Activated T-helper 1 cell treated with anti-CD3 and anti-CD28 coated beads, Interleukin-12 subunit alpha, Interleukin-12 subunit beta, Interleukin-2, Interleukin-4 antibody, amounts not matched to agents 30 ng/mL and 10 ng/mL and 1 ng/mL, durations not matched to agents 14 hours and 24 hours and 36 hours (primary cell): ENCODE measurements at regions not wholly inside any gene's neighbourhood (a gene's known extent, or its start where the extent isn't known, plus 50 kb on each side); places are given as distances from the start of the nearest gene placed in this dataset.
"Not testable (repeated sequence)": the region's sequence is repeated elsewhere in the genome, so short reads cannot be mapped to it uniquely, and the experiment has no call there.

Experiments used
- DNase-seq: peaks from one replicate; pipeline ENCODE4 v3.0.0; 2021; ENCODE audit warnings: low spot score
- H3K27ac Mint-ChIP-seq: one replicate; pipeline ENCODE4 v1.8.0; 2021; ENCODE audit warnings: mild to moderate bottlenecking, mixed read lengths
- H3K27me3 Mint-ChIP-seq: one replicate; pipeline ENCODE4 v1.8.0; 2022; ENCODE audit warnings: mild to moderate bottlenecking, moderate library complexity, mixed read lengths; ENCODE audit not compliant: insufficient read depth
- H3K36me3 Mint-ChIP-seq: one replicate; pipeline ENCODE4 v1.8.0; 2021; ENCODE audit warnings: low read depth, mixed read lengths
- H3K4me1 Mint-ChIP-seq: one replicate; pipeline ENCODE4 v1.8.0; 2021; ENCODE audit warnings: low read depth, mixed read lengths
- H3K4me3 Mint-ChIP-seq: one replicate; pipeline ENCODE4 v1.8.0; 2021; ENCODE audit warnings: mild to moderate bottlenecking, moderate library complexity, mixed read lengths
- H3K9me3 Mint-ChIP-seq: one replicate; pipeline ENCODE4 v1.8.0; 2021; ENCODE audit warnings: mixed read lengths
- intact Hi-C: fragments of 100-400 bp; cut with micrococcal nuclease; formaldehyde crosslinking; loops from one replicate; pipeline ENCODE4 v1.15.1; 2024

GRCh38 chr18:1805521-1805920 lies 765.8 kb downstream of the METTL4 start:
- DNase-seq, result no peak
- Mint-ChIP-seq H3K4me3 (no peak overlapping the region), H3K27me3 (peaks cover 3% of the 10 kb centered on the region), H3K27ac (no peak overlapping the region), H3K36me3 (no peaks in the 10 kb centered on the region), H3K9me3 (no peaks in the 10 kb centered on the region), H3K4me1 (no peaks in the 10 kb centered on the region)
- intact Hi-C loops, result no loop called here

GRCh38 chr18:1806884-1807615 lies 764.3 kb downstream of the METTL4 start:
- Mint-ChIP-seq H3K27ac (no peak overlapping the region), H3K27me3 (peaks cover 3% of the 10 kb centered on the region), H3K4me3 (no peak overlapping the region), H3K36me3 (no peaks in the 10 kb centered on the region), H3K9me3 (peaks cover 4% of the 10 kb centered on the region), H3K4me1 (no peaks in the 10 kb centered on the region)
- intact Hi-C loops, result no loop called here
- no peak for DNase-seq

- Mint-ChIP-seq H3K4me3 (no peak overlapping the region), H3K36me3 (no peaks in the 10 kb centered on the region), H3K4me1 (no peaks in the 10 kb centered on the region), H3K27ac (no peak overlapping the region), H3K9me3 (peaks cover 4% of the 10 kb centered on the region), H3K27me3 (no peaks in the 10 kb centered on the region)
- DNase-seq, result no peak
- intact Hi-C loops, result no loop called here
Measured at GRCh38 chr18:1811282-1811681, 760.0 kb downstream of the METTL4 start.

- Mint-ChIP-seq H3K27me3 (no peaks in the 10 kb centered on the region), H3K4me3 (no peak overlapping the region), H3K27ac (no peak overlapping the region), H3K4me1 (no peaks in the 10 kb centered on the region), H3K36me3 (no peaks in the 10 kb centered on the region), H3K9me3 (no peaks in the 10 kb centered on the region)
- no peak for DNase-seq
- intact Hi-C loops, result no loop called here
Measured at GRCh38 chr18:1825296-1825695, 746.0 kb downstream of the METTL4 start.

DNA sequence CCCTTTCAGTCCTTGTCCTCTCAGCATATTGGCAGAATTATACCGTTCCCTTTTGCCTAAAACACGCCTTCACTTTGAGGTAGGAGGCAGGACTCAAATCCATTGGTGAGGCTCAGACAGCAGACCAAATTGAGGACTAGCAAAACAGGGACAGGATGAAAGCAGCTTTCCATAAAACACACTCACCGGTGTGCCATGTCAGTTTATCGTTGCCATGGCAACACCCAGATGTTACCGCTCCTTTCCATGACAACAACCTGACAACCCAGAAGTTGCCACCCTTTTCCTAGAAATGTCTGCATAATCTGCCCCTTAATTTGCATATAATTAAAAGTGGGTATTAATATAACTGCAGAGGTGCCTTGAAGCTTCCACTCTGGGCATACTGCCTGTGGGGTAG lies 730.4 kb downstream of the METTL4 start:
- Mint-ChIP-seq H3K4me1 (no peaks in the 10 kb centered on the region), H3K4me3 (no peak overlapping the region), H3K36me3 (no peaks in the 10 kb centered on the region), H3K27me3 (no peaks in the 10 kb centered on the region), H3K9me3 (no peaks in the 10 kb centered on the region), H3K27ac (no peak overlapping the region)
- no peak for DNase-seq
- intact Hi-C loops, result no loop called here

GRCh38 chr18:1846640-1847039 lies 724.7 kb downstream of the METTL4 start:
- no peaks in the 10 kb centered on the region for H3K27me3 Mint-ChIP-seq
- no peaks in the 10 kb centered on the region for H3K36me3 Mint-ChIP-seq
- H3K27ac Mint-ChIP-seq, result no peak overlapping the region
- H3K4me1 Mint-ChIP-seq, result peaks cover 4% of the 10 kb centered on the region
- DNase-seq, result no peak
- intact Hi-C loops, result no loop called here
- H3K9me3 Mint-ChIP-seq, result no peaks in the 10 kb centered on the region
- no peak overlapping the region for H3K4me3 Mint-ChIP-seq

DNA sequence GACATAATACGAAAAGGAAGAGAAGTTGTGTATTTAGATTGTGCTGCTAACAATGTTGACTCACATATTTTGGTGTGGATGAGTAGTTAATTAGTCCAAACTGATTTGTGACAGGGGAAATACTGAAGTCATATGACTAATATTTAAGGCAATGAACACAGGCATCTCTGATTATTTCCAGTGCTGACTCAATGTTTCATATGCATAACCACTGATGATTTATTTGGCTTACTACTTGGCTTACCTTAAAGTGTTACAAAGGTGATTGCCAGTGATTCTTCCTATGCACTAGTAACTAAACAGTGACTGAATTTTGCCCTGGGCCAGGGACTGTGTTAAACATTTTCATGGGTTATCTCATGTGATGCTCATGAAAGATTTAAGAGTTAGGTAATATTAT lies 722.6 kb downstream of the METTL4 start:
- H3K27ac Mint-ChIP-seq, result no peak overlapping the region
- peaks cover 4% of the 10 kb centered on the region for H3K4me1 Mint-ChIP-seq
- no peak for DNase-seq
- H3K27me3 Mint-ChIP-seq, result no peaks in the 10 kb centered on the region
- no peaks in the 10 kb centered on the region for H3K36me3 Mint-ChIP-seq
- no peaks in the 10 kb centered on the region for H3K9me3 Mint-ChIP-seq
- no peak overlapping the region for H3K4me3 Mint-ChIP-seq
- intact Hi-C loops, result no loop called here

DNA sequence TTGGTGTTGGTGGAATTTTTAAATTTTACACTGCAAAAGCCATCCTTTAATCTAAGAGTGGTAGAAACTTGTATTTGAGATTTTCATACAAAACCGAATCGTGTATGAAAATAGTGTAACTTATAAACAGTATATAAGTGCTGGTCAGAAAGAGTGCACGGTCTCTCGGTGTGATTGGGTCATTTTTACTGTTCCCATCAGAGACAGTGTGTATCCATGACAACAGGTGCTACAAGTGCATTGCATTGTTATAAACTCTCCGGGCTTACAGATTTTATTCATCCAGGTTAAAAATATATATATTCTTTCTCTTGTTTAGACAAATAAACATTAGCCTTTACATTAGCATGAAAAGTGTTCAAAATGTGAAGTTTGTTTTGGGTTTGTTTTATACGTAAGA lies 721.9 kb downstream of the METTL4 start:
- intact Hi-C loops, result no loop called here
- Mint-ChIP-seq H3K27ac (no peak overlapping the region), H3K36me3 (no peaks in the 10 kb centered on the region), H3K27me3 (no peaks in the 10 kb centered on the region), H3K9me3 (no peaks in the 10 kb centered on the region), H3K4me1 (peaks cover 4% of the 10 kb centered on the region), H3K4me3 (no peak overlapping the region)
- no peak for DNase-seq

DNA sequence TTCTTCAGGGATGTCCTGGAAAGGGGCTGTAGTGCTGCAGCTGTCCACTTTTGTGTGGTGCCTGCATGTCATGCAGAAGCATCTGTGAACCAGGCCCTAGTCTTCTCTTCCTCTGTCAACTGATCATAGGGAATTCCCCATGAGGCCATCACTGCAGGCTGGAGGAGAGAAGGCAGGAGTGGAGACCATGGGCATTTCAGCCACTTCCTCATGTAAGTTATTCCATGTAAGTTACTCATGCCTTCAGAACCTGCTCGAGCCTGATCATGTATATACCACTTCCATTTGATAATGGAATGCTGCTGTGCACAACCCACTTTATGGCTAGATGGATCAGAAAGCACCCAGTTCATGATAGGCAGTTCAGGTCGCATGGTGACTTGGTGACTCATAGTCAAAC lies 714.0 kb downstream of the METTL4 start:
- H3K4me3 Mint-ChIP-seq, DNase-seq, H3K9me3 Mint-ChIP-seq, H3K27ac Mint-ChIP-seq, H3K4me1 Mint-ChIP-seq, intact Hi-C loops, H3K27me3 Mint-ChIP-seq, H3K36me3 Mint-ChIP-seq: not testable (repeated sequence)

GRCh38 chr18:1861473-1861872 lies 709.8 kb downstream of the METTL4 start:
- Mint-ChIP-seq H3K4me1 (no peaks in the 10 kb centered on the region), H3K4me3 (no peak overlapping the region), H3K9me3 (no peaks in the 10 kb centered on the region), H3K36me3 (no peaks in the 10 kb centered on the region), H3K27me3 (peaks cover 1% of the 10 kb centered on the region), H3K27ac (no peak overlapping the region)
- no peak for DNase-seq
- intact Hi-C loops, result no loop called here

DNA sequence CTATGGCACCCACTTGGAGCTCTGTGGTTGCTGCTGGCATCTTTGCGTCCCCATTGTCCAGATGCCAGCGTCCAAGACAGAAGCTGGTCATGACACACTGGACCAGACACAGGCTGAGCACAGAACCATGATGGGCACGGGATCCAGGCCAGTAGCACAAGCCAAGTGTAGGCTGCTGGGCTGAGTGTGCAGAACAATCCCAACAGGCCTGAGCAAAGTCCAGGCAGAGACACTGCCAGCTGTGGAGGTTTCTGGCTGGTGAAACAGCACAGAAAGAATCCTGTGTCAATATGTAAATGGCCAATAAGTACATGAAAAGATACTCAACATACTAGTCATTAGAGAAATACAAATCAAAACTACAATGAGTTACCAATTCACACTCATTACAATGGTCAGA lies 705.4 kb downstream of the METTL4 start:
- Mint-ChIP-seq H3K36me3 (no peaks in the 10 kb centered on the region), H3K4me3 (no peak overlapping the region), H3K27me3 (peaks cover 1% of the 10 kb centered on the region), H3K27ac (no peak overlapping the region), H3K4me1 (no peaks in the 10 kb centered on the region), H3K9me3 (no peaks in the 10 kb centered on the region)
- intact Hi-C loops, result no loop called here
- DNase-seq, result no peak

GRCh38 chr18:1872274-1872673 lies 699.0 kb downstream of the METTL4 start:
- Mint-ChIP-seq H3K27me3 (no peaks in the 10 kb centered on the region), H3K36me3 (no peaks in the 10 kb centered on the region), H3K4me1 (no peaks in the 10 kb centered on the region), H3K27ac (no peak overlapping the region), H3K4me3 (no peak overlapping the region), H3K9me3 (no peaks in the 10 kb centered on the region)
- intact Hi-C loops, result no loop called here
- no peak for DNase-seq

- Mint-ChIP-seq H3K27me3 (no peaks in the 10 kb centered on the region), H3K27ac (no peak overlapping the region), H3K4me1 (no peaks in the 10 kb centered on the region), H3K4me3 (no peak overlapping the region), H3K36me3 (no peaks in the 10 kb centered on the region), H3K9me3 (no peaks in the 10 kb centered on the region)
- DNase-seq, result no peak
- intact Hi-C loops, result no loop called here
Measured at GRCh38 chr18:1875219-1875618, 696.1 kb downstream of the METTL4 start.

GRCh38 chr18:1884623-1885022 lies 686.7 kb downstream of the METTL4 start:
- Mint-ChIP-seq H3K27ac (no peak overlapping the region), H3K36me3 (no peaks in the 10 kb centered on the region), H3K9me3 (no peaks in the 10 kb centered on the region), H3K27me3 (no peaks in the 10 kb centered on the region), H3K4me1 (no peaks in the 10 kb centered on the region), H3K4me3 (no peak overlapping the region)
- intact Hi-C loops, result no loop called here
- DNase-seq, result no peak
